ENCODE measurements at regions not wholly inside any gene's neighbourhood (a gene's known extent, or its start where the extent isn't known, plus 50 kb on each side); places are given as distances from the start of the nearest gene placed in this dataset.
A peak's percentile ranks its signal among the peaks of the same experiment; 100 is the strongest.

DNA sequence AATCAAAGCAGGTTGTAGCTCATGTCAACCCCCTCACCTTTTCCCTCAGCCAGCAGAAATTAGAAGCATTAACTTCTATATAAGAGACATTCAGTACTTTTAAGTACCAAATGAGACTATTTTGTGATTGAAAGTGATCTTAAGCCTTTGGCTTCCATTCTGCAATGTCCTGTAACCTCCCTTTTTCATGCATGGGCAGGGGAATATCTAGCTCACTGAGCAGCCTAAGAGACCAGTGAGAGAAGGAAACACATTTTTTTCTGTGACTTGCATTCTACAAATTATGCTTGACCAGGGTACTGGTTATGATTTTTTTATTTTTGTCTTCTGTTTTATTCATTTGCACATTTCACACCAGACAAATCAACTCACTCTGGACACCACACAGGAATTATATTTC lies 369.6 kb downstream of the KCTD12 start:
- no peak for DNase-seq (ENCODE audit: low spot score)

- no peak for DNase-seq (ENCODE audit: low spot score)
Measured at GRCh38 chr13:76516013-76516412, 370.2 kb downstream of the KCTD12 start.

DNA sequence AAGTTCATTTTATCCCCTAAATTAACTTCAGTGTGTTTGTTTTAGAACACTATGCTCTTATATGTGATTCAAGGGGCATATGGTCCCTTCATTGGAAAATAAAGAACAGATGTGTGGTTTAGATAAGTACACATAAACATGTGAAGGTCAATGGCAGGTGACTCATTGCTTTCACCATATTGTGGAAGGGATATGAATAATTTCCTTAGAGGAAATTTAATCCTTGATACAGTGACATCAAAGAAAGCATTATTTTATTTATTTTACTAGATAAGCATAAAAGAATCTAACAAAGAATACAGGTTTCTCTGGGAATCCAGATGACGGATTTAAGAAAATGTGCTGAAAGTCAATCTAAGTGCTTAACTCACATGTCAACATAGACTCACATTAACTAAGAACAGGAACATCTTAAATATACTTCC lies 373.5 kb downstream of the KCTD12 start:
- no peak for DNase-seq (ENCODE audit: low spot score)

DNA sequence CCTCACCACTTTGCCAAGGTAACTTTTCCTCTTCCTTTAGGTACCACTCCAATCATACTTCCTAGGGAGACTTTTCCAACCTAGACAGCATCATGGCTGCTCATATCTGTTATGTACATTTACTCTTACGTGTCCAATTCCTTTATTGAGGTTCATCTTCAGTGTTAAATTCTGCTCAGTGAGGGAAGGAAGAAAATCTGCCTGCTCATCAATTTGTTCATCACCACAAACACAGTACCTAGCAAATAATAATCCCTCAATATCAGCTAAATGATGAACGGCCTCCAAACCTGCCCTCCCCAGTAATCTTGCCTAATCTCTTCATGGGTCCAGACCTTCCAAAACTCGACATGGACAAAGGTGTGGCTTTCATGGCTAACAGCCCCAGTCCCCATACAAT lies 380.8 kb downstream of the KCTD12 start:
- no peak for DNase-seq (ENCODE audit: low spot score)

DNA sequence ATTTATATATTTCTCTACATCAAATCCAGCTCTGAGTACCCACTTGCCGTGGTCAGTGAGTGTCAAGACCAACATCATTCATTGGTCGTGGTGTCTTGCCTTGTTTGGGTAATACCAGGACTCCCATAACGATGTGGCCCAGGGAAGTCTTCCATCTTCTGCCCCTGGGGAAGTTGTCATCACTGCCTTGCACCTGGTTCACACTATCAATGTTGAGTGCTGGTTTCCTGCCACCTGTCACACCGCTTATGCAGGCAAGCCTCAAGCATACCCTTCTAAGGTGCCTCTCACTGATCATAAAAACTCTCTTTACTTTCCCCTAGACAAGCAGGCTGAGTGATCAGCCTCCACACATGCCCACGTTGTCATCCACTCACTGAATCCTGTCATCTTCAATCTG lies 382.4 kb downstream of the KCTD12 start:
- no peak for DNase-seq (ENCODE audit: low spot score)

DNA sequence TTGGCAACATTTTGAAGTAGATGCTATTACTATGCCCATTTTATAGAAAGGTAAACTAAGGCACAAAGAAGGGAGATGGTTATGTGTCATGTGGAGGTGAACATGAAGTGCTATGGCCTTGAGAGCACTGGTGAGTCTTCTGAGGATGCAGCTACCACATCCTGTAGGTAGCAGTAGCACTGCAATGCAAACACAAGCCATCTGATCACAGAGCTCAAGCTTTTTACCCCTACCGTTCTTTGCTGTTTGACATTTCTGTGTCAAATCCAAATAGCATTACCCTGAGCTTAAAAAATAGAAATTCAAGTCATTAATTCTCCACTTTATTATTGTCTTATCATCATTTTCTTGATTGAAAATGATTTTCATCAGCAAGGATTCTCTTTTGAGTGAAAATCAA lies 382.9 kb downstream of the KCTD12 start:
- no peak for DNase-seq (ENCODE audit: low spot score)

DNA sequence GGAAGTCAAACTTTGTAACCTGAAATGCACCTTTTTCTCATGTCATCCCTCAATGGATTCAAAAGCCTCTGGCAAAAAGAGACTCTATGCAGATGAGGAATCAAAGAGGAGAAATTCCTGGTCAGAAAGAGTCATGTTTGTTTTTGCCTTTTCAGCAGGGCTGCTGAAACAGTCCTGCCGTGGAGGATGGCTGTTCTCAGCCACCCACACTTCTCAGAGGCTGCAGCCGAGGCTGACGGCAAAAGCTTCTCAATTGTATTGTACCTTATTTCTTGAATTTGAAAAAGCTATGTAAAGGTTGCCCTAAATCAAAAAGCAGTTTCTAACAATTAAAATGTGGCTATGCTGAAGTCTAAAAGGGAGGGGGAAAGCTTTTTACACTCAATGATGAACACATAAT lies 385.3 kb downstream of the KCTD12 start:
- DNase-seq (ENCODE audit: low spot score), result no peak

DNA sequence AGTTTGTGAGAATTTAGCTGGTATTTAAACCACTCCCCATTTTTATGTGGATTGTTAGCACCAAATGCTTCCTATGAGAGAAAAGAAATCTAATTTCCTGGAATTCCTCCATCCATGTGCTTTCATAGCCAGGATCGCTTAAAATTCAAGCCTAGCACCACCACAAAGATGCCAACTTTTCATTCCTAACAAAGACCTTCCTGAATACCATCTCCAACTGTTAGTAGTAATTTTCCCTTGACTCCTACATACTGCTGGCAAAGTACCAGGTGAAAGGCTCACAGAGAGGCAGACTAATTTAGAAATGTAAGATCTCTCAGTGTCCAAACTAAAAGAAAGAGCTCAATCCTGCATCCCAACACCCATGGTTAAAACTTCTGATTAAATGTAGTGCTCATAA lies 386.3 kb downstream of the KCTD12 start:
- DNase-seq (ENCODE audit: low spot score), result peak; percentile 26

DNA sequence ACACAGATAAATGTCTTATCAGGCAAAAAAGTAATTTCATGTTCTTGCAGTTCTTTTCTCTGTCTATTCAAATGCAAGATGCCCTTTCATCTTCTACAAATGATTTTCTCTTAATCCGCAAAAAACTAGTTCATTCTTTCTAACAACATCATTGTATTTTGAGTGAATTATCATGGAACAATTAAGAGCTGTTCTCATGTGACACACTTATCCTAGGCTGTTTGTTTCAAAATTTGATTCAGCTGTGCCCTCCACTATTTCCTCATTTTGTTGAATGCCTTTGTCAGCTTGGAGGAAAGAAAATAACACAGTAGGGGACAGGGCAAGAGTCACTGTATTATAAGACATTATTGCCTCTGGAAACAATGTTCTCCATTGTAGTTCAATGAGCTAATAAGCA lies 396.9 kb downstream of the KCTD12 start:
- DNase-seq (ENCODE audit: low spot score), result no peak

DNA sequence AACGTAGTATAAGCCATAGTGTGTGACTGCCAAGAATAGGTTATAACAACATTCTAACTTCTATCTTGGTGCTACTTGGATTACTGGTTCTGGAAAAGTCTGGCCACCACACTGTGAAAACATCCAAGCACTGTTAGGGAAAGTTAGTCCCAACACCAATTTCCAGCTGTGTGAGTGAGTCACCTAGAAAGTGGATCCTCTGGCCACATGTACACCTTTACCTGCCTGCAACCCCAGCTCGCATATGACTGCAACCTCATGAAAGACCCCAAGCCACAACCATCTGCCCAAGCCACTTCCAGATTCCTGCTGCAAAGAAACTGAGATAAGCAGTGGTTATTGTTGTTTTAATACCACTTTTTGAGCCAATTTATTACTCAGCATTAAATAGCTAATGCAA lies 404.5 kb downstream of the KCTD12 start:
- no peak for DNase-seq (ENCODE audit: low spot score)

GRCh38 chr13:76474966-76475365 lies 411.2 kb downstream of the KCTD12 start:
- no peak for DNase-seq (ENCODE audit: low spot score)

DNA sequence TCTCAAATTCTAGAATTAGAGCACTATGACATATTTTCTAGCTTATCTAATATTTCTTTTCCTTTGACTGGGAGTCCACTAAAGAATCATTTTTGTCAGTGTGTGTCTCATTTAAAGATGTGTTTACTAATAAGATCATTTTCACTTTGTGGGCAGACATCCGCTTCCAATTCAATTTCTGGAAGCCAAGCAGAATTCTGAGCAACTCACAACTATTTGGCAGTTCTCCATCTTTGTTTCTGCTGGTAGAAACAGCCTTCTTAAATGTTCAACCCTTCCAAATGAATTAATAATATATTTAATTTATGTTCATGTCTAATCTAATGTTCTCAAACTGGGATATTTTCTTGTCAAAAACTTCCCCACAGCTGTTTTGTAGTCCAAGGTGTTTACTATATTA lies 411.8 kb downstream of the KCTD12 start:
- no peak for DNase-seq (ENCODE audit: low spot score)

GRCh38 chr13:76473552-76474134 lies 412.6 kb downstream of the KCTD12 start:
- peak; percentile 79 for DNase-seq (ENCODE audit: low spot score)

DNA sequence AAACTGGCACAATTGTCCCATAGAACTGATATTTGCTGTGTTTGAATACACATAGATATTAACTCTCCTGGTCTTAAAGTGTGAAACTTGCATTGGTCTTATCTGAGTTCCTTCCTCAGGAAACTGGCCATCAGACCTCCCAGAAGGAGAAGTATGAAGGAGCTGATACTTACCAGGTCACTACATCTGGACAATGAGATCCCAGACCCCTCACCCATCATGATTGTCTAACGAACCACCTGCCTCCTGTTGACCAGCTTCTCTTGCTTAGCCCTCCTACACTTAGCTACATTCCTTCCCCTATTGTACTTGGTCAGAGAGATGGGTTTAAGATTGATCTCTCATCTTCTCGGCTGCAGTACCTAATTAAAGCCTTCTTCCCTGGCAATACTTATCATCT lies 413.3 kb downstream of the KCTD12 start:
- DNase-seq (ENCODE audit: low spot score), result no peak

DNA sequence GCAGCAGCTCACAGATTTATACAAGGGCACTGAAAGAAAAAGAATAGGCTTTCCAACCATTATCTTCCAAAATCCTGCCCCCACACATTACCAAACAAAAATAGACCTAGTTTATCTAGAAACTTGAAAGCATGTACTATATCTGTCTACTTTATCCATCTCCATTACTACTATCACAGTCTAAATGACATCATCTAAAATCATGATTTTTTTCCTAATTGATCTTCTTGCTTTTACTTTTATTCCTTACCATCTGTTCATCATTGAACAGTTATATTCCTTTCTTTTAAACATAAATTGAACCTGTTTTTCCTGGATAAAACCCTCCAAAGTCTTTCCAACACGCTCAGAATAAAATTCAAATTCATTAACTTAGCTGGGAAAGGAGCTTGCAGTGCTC lies 414.7 kb downstream of the KCTD12 start:
- DNase-seq (ENCODE audit: low spot score), result no peak

- DNase-seq (ENCODE audit: low spot score), result no peak
Measured at GRCh38 chr13:76470991-76471390, 415.2 kb downstream of the KCTD12 start.

- no peak for DNase-seq (ENCODE audit: low spot score)
Measured at GRCh38 chr13:76466043-76466442, 420.2 kb downstream of the KCTD12 start.

DNA sequence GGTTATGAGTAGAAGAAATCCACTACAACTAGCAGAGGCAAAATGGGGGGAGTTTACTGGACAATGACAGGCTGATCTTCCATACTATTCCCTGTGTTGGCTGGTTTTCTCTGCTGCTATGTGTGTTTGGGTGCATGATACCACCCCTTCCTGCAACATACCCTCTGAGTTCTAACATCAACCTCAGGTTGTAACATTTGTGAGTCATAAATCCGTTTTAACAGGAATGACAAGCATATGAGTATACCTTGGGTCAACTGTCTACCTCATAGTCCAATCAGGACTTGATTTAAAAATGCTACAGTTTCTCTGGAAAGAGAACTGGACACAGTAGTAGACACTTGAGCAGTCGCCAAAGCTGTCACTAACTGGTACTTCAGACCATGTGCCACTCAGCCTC lies 422.9 kb downstream of the KCTD12 start:
- DNase-seq (ENCODE audit: low spot score), result no peak

- peak; percentile 11 for DNase-seq (ENCODE audit: low spot score)
Measured at GRCh38 chr13:76461999-76462398, 424.2 kb downstream of the KCTD12 start.

DNA sequence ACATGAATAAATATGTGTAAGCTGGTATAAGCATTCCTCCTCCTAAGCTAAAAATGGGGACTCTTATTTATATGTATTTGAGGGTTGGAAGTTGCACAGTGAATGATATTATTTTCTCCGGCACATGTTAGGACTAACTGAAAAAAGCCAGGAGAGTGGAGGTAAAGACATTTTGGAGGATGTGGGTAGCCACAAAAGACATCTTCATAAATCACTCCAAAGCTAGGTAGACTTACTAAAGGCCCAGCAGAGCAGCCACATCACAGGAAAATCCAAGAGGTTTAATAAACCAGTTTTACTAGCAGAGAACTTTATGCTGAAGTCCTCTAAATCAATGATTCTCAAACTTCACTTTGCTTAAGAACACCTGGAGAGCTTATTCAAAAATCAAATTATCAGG lies 424.7 kb downstream of the KCTD12 start:
- DNase-seq (ENCODE audit: low spot score), result no peak

DNA sequence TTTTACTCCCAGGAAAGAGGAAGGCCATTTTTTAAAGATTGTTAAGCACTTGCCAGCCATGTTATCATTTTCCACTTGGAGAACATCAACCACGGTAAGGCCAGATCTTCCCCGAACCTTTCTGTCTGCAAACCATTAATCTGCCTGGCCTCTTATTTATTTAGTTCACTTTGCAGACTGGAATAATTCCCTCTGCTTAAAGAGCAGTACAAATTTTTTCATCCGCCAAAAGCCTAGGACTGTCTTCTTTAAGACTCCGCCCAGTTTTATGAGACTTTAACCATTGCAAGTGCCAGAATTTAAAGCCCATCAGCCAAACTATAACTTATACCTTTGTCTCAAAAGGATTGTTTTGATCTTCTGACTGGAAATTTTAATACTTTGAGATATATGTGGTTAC lies 426.3 kb downstream of the KCTD12 start:
- DNase-seq (ENCODE audit: low spot score), result no peak

GRCh38 chr13:76455960-76456359 lies 430.2 kb downstream of the KCTD12 start:
- DNase-seq (ENCODE audit: low spot score), result no peak

GRCh38 chr13:76454991-76455390 lies 431.2 kb downstream of the KCTD12 start:
- no peak for DNase-seq (ENCODE audit: low spot score)

- DNase-seq (ENCODE audit: low spot score), result no peak
Measured at GRCh38 chr13:76449716-76450115, 436.5 kb downstream of the KCTD12 start.

DNA sequence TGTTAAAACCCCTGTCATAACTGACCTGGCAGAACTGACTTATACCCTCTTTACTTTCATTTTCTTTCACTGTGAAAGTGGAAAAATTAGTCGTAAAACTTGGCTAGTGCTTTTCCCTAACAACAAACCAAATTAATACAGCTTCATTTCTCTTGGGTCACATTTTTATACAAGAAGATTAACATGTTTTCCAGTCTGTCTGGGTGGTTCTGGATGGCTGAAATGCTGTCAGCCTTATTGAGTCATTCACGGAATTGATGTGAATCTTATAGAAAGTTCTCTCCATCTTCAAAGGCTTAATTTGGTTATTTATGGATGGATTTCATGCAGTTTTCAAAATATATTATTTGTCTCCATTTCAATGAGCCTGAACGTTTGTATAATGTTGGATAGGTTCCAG lies 440.0 kb downstream of the KCTD12 start:
- no peak for DNase-seq (ENCODE audit: low spot score)

All from globus pallidus (tissue), 1 donor.